Epithelial cell of proximal tubule (primary cell): ENCODE measurements at regions not wholly inside any gene's neighbourhood (a gene's known extent, or its start where the extent isn't known, plus 50 kb on each side); places are given as distances from the start of the nearest gene placed in this dataset.

Source experiments
- DNase-seq: peaks from one replicate; pipeline ENCODE4 v3.0.0-alpha.2; 2011; ENCODE audit warnings: low read depth
- H3K4me3 ChIP-seq: 2 replicates; pipeline ENCODE4 v1.5.1; 2011; ENCODE audit warnings: low read depth, mild to moderate bottlenecking, low read length
- CTCF ChIP-seq: conservative IDR thresholded peaks from 2 replicates; pipeline ENCODE4 v1.5.1; 2012; ENCODE audit warnings: low read depth, mild to moderate bottlenecking, low read length

- DNase-seq, result no peak
Measured at GRCh38 chr13:100828226-100828625, 153.6 kb upstream of the TMTC4 start.

GRCh38 chr13:100827489-100828176 lies 153.0 kb upstream of the TMTC4 start:
- DNase-seq, result no peak
- no peak for TF ChIP-seq CTCF
- H3K4me3 ChIP-seq, result no peak overlapping the region

More at GRCh38 chr13:100828226-100828625, 153.6 kb upstream of the TMTC4 start:
- no peak overlapping the region for H3K4me3 ChIP-seq
- peak; percentile 23 for TF ChIP-seq CTCF

GRCh38 chr13:100826441-100826840 lies 151.8 kb upstream of the TMTC4 start:
- TF ChIP-seq CTCF, result no peak
- no peak for DNase-seq
- H3K4me3 ChIP-seq, result no peak overlapping the region

GRCh38 chr13:100825557-100825956 lies 151.0 kb upstream of the TMTC4 start:
- H3K4me3 ChIP-seq, result no peak overlapping the region
- no peak for DNase-seq
- TF ChIP-seq CTCF, result no peak

GRCh38 chr13:100824366-100824765 lies 149.8 kb upstream of the TMTC4 start:
- TF ChIP-seq CTCF, result no peak
- no peak for DNase-seq
- no peak overlapping the region for H3K4me3 ChIP-seq

- no peak for DNase-seq
- TF ChIP-seq CTCF, result no peak
- no peak overlapping the region for H3K4me3 ChIP-seq
Measured at GRCh38 chr13:100823448-100823847, 148.9 kb upstream of the TMTC4 start.

- no peak for DNase-seq
- H3K4me3 ChIP-seq, result no peak overlapping the region
- no peak for TF ChIP-seq CTCF
Measured at GRCh38 chr13:100822871-100823443, 148.4 kb upstream of the TMTC4 start.
